H1 (cell line): ENCODE measurements at regions not wholly inside any gene's neighbourhood (a gene's known extent, or its start where the extent isn't known, plus 50 kb on each side); places are given as distances from the start of the nearest gene placed in this dataset.

Source experiments
- CTCF ChIA-PET: fragments of 300-600 bp; sonication (Branson Sonifier 250); formaldehyde crosslinking; loops from one replicate; lab custom pipeline; 2021; ENCODE audit not compliant: partially characterized antibody; lab: Charles Lee
- POLR2A ChIA-PET: fragments of 300-600 bp; sonication (Branson Sonifier 250); formaldehyde crosslinking; loops from one replicate; lab custom pipeline; 2021; ENCODE audit warnings: inconsistent platforms; ENCODE audit not compliant: partially characterized antibody; lab: Charles Lee
- DNase-seq, 2 experiments: peaks; one replicate each; pipeline versions ENCODE4 v3.0.0 to v3.0.0-alpha.2; 2010 to 2022; ENCODE audit warnings: low spot score in 2 of 2, low read depth in 1 of 2, mixed read lengths in 1 of 2
- FAIRE-seq: peaks from 2 replicates; lab custom pipeline; 2011; peaks lifted over from hg19 to GRCh38; lab: Jason Lieb, UNC
- H2AFZ ChIP-seq: 2 replicates; pipeline ENCODE4 v1.8.1; 2012; ENCODE audit warnings: low read length, inconsistent platforms
- H2AK5ac ChIP-seq: 2 replicates; pipeline ENCODE4 v1.6.1; 2013; ENCODE audit warnings: low read depth, low read length
- H2BK120ac ChIP-seq: replicated peaks from 2 replicates; pipeline ENCODE3; 2013; ENCODE audit warnings: low read depth, low read length, inconsistent platforms
- H2BK12ac ChIP-seq: 2 replicates; pipeline ENCODE4 v1.6.1; 2013; ENCODE audit warnings: low read depth, low read length
- H2BK15ac ChIP-seq: 2 replicates; pipeline ENCODE4 v1.6.1; 2013; ENCODE audit warnings: low read length
- H2BK20ac ChIP-seq: 2 replicates; pipeline ENCODE4 v1.6.1; 2013; ENCODE audit warnings: low read length
- H2BK5ac ChIP-seq: 2 replicates; pipeline ENCODE4 v1.6.1; 2013; ENCODE audit warnings: low read depth, low read length
- H3K14ac ChIP-seq: 2 replicates; pipeline ENCODE4 v1.6.1; 2013; ENCODE audit warnings: inconsistent platforms; ENCODE audit not compliant: insufficient read length
- H3K18ac ChIP-seq: 2 replicates; pipeline ENCODE4 v1.6.1; 2013; ENCODE audit warnings: low read length; ENCODE audit errors: extremely low read depth
- H3K23ac ChIP-seq: 2 replicates; pipeline ENCODE4 v1.6.1; 2013; ENCODE audit warnings: inconsistent platforms; ENCODE audit not compliant: insufficient read length
- H3K23me2 ChIP-seq: 2 replicates; pipeline ENCODE4 v1.6.1; 2013; ENCODE audit warnings: low read depth, low read length
- H3K27ac ChIP-seq: 2 replicates; pipeline ENCODE4 v1.6.1; 2011; ENCODE audit warnings: low read depth, low read length, inconsistent platforms
- H3K27me3 ChIP-seq, 4 experiments: replicated peaks in 1 of 4; 1 replicate in 1 of 4; 2 replicates in 3 of 4; pipeline versions ENCODE4 v1.6.1 to v1.8.1; 2011 to 2013; ENCODE audit warnings: low read length in 3 of 4, mild to moderate bottlenecking in 3 of 4, inconsistent platforms in 2 of 4, mixed read lengths in 2 of 4, moderate library complexity in 1 of 4; ENCODE audit not compliant: control insufficient read depth in 3 of 4, insufficient read depth in 3 of 4; ENCODE audit errors: extremely low read depth in 1 of 4
- H3K36me3 ChIP-seq, 4 experiments: 2 replicates each; pipeline versions ENCODE4 v1.6.1 to v1.8.1; 2011 to 2013; ENCODE audit warnings: mild to moderate bottlenecking in 4 of 4, low read length in 3 of 4, moderate library complexity in 2 of 4, control low read depth in 1 of 4, inconsistent platforms in 1 of 4; ENCODE audit not compliant: insufficient read depth in 4 of 4, control insufficient read depth in 2 of 4
- H3K4ac ChIP-seq: replicated peaks from 2 replicates; pipeline ENCODE3; 2013; ENCODE audit warnings: low read length, low read depth, mixed read lengths, inconsistent platforms; ENCODE audit not compliant: insufficient read length
- H3K4me1 ChIP-seq, 4 experiments: replicated peaks in 1 of 4; 1 replicate in 1 of 4; 2 replicates in 3 of 4; pipeline versions ENCODE4 v1.6.1 to v1.8.1; 2011 to 2013; ENCODE audit warnings: low read length in 3 of 4, inconsistent platforms in 2 of 4, mixed read lengths in 1 of 4; ENCODE audit not compliant: insufficient read depth in 4 of 4, control insufficient read depth in 3 of 4
- H3K4me2 ChIP-seq, 2 experiments: 2 replicates each; pipeline versions ENCODE4 v1.6.1 to v1.8.1; 2011 to 2013; ENCODE audit warnings: low read depth in 2 of 2, low read length in 2 of 2, control low read depth in 1 of 2, inconsistent platforms in 1 of 2, mild to moderate bottlenecking in 1 of 2; ENCODE audit not compliant: insufficient read depth in 1 of 2
- H3K4me3 ChIP-seq, 4 experiments: fragments of 200-600, 300-600 bp in 1 of 4; sonication (generic), shearing (Covaris generic), sonication (Bioruptor Twin) in 1 of 4; 2 replicates each; pipeline versions ENCODE4 v1.5.1 to v1.8.1; 2011 to 2016; ENCODE audit warnings: low read length in 4 of 4, low read depth in 3 of 4, control low read depth in 2 of 4, inconsistent platforms in 2 of 4, mild to moderate bottlenecking in 2 of 4, mixed read lengths in 1 of 4, moderate library complexity in 1 of 4; ENCODE audit not compliant: insufficient read depth in 2 of 4; ENCODE audit errors: extremely low read depth in 1 of 4
- H3K56ac ChIP-seq: replicated peaks from 2 replicates; pipeline ENCODE3; 2013; ENCODE audit warnings: low read depth, mild to moderate bottlenecking, mixed read lengths, low read length, inconsistent platforms; ENCODE audit not compliant: insufficient read length
- H3K79me1 ChIP-seq: 2 replicates; pipeline ENCODE4 v1.6.1; 2013; ENCODE audit warnings: low read depth, low read length, control low read depth
- H3K79me2 ChIP-seq, 2 experiments: 2 replicates each; pipeline versions ENCODE4 v1.6.1 to v1.8.1; 2012 to 2013; ENCODE audit warnings: low read length in 2 of 2, mild to moderate bottlenecking in 2 of 2, inconsistent platforms in 1 of 2; ENCODE audit not compliant: insufficient read depth in 2 of 2, control insufficient read depth in 1 of 2
- H3K9ac ChIP-seq, 4 experiments: replicated peaks in 1 of 4; 1 replicate in 1 of 4; 2 replicates in 3 of 4; pipeline versions ENCODE4 v1.6.1 to v1.8.1; 2011 to 2013; ENCODE audit warnings: low read depth in 3 of 4, low read length in 3 of 4, control low read depth in 2 of 4, mild to moderate bottlenecking in 2 of 4, moderate library complexity in 2 of 4, inconsistent platforms in 1 of 4; ENCODE audit errors: extremely low read depth in 1 of 4
- H3K9me3 ChIP-seq, 2 experiments: 2 replicates each; pipeline versions ENCODE4 v1.6.1 to v1.8.1; 2012 to 2013; ENCODE audit warnings: mild to moderate bottlenecking in 2 of 2, moderate library complexity in 2 of 2, control low read depth in 1 of 2, inconsistent platforms in 1 of 2, low read depth in 1 of 2, low read length in 1 of 2, mixed read lengths in 1 of 2; ENCODE audit not compliant: insufficient read depth in 2 of 2
- H4K20me1 ChIP-seq, 2 experiments: replicated peaks in 1 of 2; 2 replicates each; pipeline versions ENCODE3 to v1.8.1; 2011 to 2013; ENCODE audit warnings: inconsistent platforms in 2 of 2, low read length in 2 of 2, mild to moderate bottlenecking in 1 of 2; ENCODE audit not compliant: insufficient read depth in 2 of 2, control insufficient read depth in 1 of 2
- H4K5ac ChIP-seq: 2 replicates; pipeline ENCODE4 v1.6.1; 2013; ENCODE audit warnings: low read length, low read depth, mixed read lengths, inconsistent platforms; ENCODE audit not compliant: insufficient read length
- H4K8ac ChIP-seq: 2 replicates; pipeline ENCODE4 v1.8.0; 2013; ENCODE audit warnings: mild to moderate bottlenecking, moderate library complexity, low read length, inconsistent platforms; ENCODE audit not compliant: insufficient read depth; ENCODE audit errors: extremely low read depth
- H4K91ac ChIP-seq: replicated peaks from 2 replicates; pipeline ENCODE3; 2013; ENCODE audit warnings: low read length, mixed read lengths, inconsistent platforms; ENCODE audit not compliant: insufficient read length
- EP300 ChIP-seq, 2 experiments: IDR thresholded peaks; 1 replicate in 1 of 2; 2 replicates in 1 of 2; pipeline ENCODE4 v1.6.1; 2011 to 2012; ENCODE audit warnings: low read depth in 2 of 2, low read length in 2 of 2, mild to moderate bottlenecking in 2 of 2, borderline replicate concordance in 1 of 2, inconsistent platforms in 1 of 2, moderate library complexity in 1 of 2
- FOSL1 ChIP-seq: IDR thresholded peaks from 2 replicates; pipeline ENCODE4 v1.6.1; 2011; ENCODE audit warnings: mild to moderate bottlenecking, low read depth, low read length, moderate library complexity; ENCODE audit not compliant: insufficient read depth
- HDAC6 ChIP-seq: IDR thresholded peaks from one replicate; pipeline ENCODE4 v1.7.1; 2012; ENCODE audit warnings: low read depth, mild to moderate bottlenecking, inconsistent platforms, low read length, moderate library complexity
- KDM1A ChIP-seq: fragments of 200-600, 300-600 bp; sonication (generic); IDR thresholded peaks from 2 replicates; pipeline ENCODE4 v1.7.1; 2016; ENCODE audit warnings: mild to moderate bottlenecking, low read length, borderline replicate concordance
- MAX ChIP-seq: IDR thresholded peaks from 2 replicates; pipeline ENCODE4 v1.6.1; 2012; ENCODE audit warnings: inconsistent platforms
- POU5F1 ChIP-seq: IDR thresholded peaks from 2 replicates; pipeline ENCODE4 v1.6.1; 2011; ENCODE audit warnings: low read depth, mild to moderate bottlenecking, low read length, moderate library complexity
- SIRT6 ChIP-seq: IDR thresholded peaks from one replicate; pipeline ENCODE4 v1.7.1; 2012; ENCODE audit warnings: low read length, inconsistent platforms
- SP4 ChIP-seq: IDR thresholded peaks from 2 replicates; pipeline ENCODE4 v1.6.1; 2012; ENCODE audit warnings: low read length, inconsistent platforms
- USF2 ChIP-seq: IDR thresholded peaks from 2 replicates; pipeline ENCODE4 v1.6.1; 2011; ENCODE audit warnings: low read length, improper control_type of control experiment
- WGBS, 2 experiments: shearing (Covaris generic) in 1 of 2; methylation state at CpG; one replicate each; pipeline versions ENCODE4 v1.1.6 to v1.1.7; 2013 to 2015; ENCODE audit warnings: low lambda C conversion rate in 2 of 2, mixed read lengths in 2 of 2, inconsistent platforms in 1 of 2, low coverage in 1 of 2, missing lambda C conversion rate in 1 of 2; ENCODE audit not compliant: insufficient replicate concordance in 2 of 2, insufficient coverage in 1 of 2, insufficient read length in 1 of 2; ENCODE audit errors: extremely low coverage in 1 of 2, missing lambda C conversion rate in 1 of 2; 5-methylcytosine and 5-hydroxymethylcytosine counted together

DNA sequence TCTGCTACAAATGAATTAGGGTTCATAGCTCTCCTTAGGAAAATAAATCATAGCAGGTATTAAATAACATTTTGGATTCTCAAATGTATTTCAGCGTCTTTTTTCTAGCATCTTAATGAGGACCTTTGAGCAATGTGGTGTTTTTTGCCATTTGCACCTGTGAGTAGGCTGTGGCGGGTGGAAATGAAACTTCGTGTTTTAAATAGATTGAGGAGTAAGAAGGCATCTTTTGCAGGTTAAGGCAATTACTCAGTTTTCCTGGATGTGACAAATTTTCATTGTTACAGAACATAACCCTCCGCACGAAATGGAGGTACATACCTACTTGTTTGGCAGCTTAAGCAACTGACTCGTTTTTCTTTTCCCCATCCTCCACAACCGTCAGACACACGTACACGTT is 708.9 kb upstream of the NRSN1 start:
- peaks cover 0 to 2% of the 10 kb centered on the region in 2 experiments; a peak in 1 of 4 replicates for H3K9me3 ChIP-seq
- no peak overlapping the region for H3K56ac ChIP-seq
- H3K4me1 ChIP-seq, result no peaks in the 10 kb centered on the region
- POLR2A ChIA-PET, result no interaction called here
- no peaks in the 10 kb centered on the region for H3K36me3 ChIP-seq
- DNase-seq, result no peak
- no peak overlapping the region for H2BK120ac ChIP-seq
- H2BK20ac ChIP-seq, result no peak overlapping the region
- H4K91ac ChIP-seq, result no peak overlapping the region
- H2BK12ac ChIP-seq, result no peak overlapping the region
- no peaks in the 10 kb centered on the region for H3K79me2 ChIP-seq
- H4K20me1 ChIP-seq, result no peaks in the 10 kb centered on the region
- H3K9ac ChIP-seq, result no peak overlapping the region
- no peak overlapping the region for H3K23ac ChIP-seq
- 98 to 100% methylated on average over 3 to 9 of the region's 9 CpGs for WGBS, 2 experiments
- H2AFZ ChIP-seq, result no peak overlapping the region
- H3K4ac ChIP-seq, result no peak overlapping the region
- H2BK15ac ChIP-seq, result no peak overlapping the region
- no peak overlapping the region for H3K18ac ChIP-seq
- no peaks in the 10 kb centered on the region for H3K27me3 ChIP-seq
- H3K23me2 ChIP-seq, result no peaks in the 10 kb centered on the region
- H3K4me2 ChIP-seq, result no peak overlapping the region
- H3K79me1 ChIP-seq, result no peaks in the 10 kb centered on the region
- CTCF ChIA-PET, result no interaction called here
- no peak overlapping the region for H3K4me3 ChIP-seq
- H4K8ac ChIP-seq, result no peak overlapping the region
- H3K27ac ChIP-seq, result no peak overlapping the region
- H4K5ac ChIP-seq, result no peak overlapping the region
- H3K14ac ChIP-seq, result no peak overlapping the region
- TF ChIP-seq POU5F1, result no peak
- no peak for TF ChIP-seq EP300 (IDR thresholded peaks at IDR 0.05; ENCODE audit: borderline replicate concordance in 1 of 2, low read depth in 2 of 2, low read length in 2 of 2)
- TF ChIP-seq SIRT6, result no peak
- TF ChIP-seq MAX, result no peak
- no peak for TF ChIP-seq KDM1A
- TF ChIP-seq SP4, result no peak
- TF ChIP-seq USF2, result no peak
- TF ChIP-seq FOSL1, result no peak
- no peak for TF ChIP-seq HDAC6
- TF ChIP-seq, all 59 proteins: peak for 0
- Histone ChIP-seq H2BK5ac (no peak overlapping the region), H2AK5ac (no peak overlapping the region)
- no peak for FAIRE-seq
